OCI-LY7 (cell line): ENCODE measurements at regions not wholly inside any gene's neighbourhood (a gene's known extent, or its start where the extent isn't known, plus 50 kb on each side); places are given as distances from the start of the nearest gene placed in this dataset.
A peak's percentile ranks its signal among the peaks of the same experiment; 100 is the strongest.

ENCODE experiments used
- EZH2phosphoT487 ChIP-seq: fragments of 200-600 bp; sonication (generic); IDR thresholded peaks from 2 replicates; pipeline ENCODE4 v1.6.1; 2018; ENCODE audit warnings: low read depth, borderline replicate concordance, mild to moderate bottlenecking, mixed run types, antibody characterized with exemption, low read length, moderate library complexity, mixed read lengths
- TF ChIP-seq, protein P1 (sequence below): fragments of 200-600 bp; sonication (generic); conservative IDR thresholded peaks from 2 replicates; pipeline ENCODE4 v1.5.1; 2014; ENCODE audit warnings: mild to moderate bottlenecking, antibody characterized with exemption, low read length, moderate library complexity, mixed read lengths

DNA sequence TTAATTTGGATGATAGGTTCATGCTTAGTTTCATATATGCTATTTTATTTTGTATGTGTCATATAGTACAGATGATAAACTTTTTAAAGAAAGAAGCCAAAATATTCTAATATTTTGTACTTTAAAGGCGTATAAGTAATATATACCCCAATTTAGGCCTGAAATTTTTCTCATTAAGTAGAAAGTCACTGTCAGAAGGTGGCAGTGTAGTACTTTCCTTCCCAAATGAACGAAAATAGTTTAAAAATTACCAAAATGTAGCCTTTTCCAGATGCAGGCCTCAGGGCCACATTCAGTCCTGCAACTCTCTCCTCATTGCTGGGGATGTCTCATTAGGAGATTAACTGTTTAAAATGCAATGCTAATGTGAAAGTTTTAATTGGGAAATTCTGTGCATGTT is 1263.6 kb downstream of the C4orf33 start:
- TF ChIP-seq, protein P1, sequence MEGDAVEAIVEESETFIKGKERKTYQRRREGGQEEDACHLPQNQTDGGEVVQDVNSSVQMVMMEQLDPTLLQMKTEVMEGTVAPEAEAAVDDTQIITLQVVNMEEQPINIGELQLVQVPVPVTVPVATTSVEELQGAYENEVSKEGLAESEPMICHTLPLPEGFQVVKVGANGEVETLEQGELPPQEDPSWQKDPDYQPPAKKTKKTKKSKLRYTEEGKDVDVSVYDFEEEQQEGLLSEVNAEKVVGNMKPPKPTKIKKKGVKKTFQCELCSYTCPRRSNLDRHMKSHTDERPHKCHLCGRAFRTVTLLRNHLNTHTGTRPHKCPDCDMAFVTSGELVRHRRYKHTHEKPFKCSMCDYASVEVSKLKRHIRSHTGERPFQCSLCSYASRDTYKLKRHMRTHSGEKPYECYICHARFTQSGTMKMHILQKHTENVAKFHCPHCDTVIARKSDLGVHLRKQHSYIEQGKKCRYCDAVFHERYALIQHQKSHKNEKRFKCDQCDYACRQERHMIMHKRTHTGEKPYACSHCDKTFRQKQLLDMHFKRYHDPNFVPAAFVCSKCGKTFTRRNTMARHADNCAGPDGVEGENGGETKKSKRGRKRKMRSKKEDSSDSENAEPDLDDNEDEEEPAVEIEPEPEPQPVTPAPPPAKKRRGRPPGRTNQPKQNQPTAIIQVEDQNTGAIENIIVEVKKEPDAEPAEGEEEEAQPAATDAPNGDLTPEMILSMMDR, result peak; percentile 84
- TF ChIP-seq EZH2phosphoT487, result no peak
